Loucy (cell line): ENCODE measurements at regions not wholly inside any gene's neighbourhood (a gene's known extent, or its start where the extent isn't known, plus 50 kb on each side); places are given as distances from the start of the nearest gene placed in this dataset.

Experiments
- EZH2phosphoT487 ChIP-seq: fragments of 200-600 bp; IDR thresholded peaks from 2 replicates; pipeline ENCODE4 v1.6.1; 2018; ENCODE audit warnings: antibody characterized with exemption, mild to moderate bottlenecking, moderate library complexity, borderline replicate concordance
- TF ChIP-seq, protein P1 (sequence below): fragments of 200-600 bp; sonication (generic); conservative IDR thresholded peaks from 2 replicates; pipeline ENCODE4 v1.5.1; 2014; ENCODE audit warnings: mild to moderate bottlenecking, antibody characterized with exemption, low read length

GRCh38 chr11:97739932-97740800 lies 1280.6 kb upstream of the CNTN5 start:
- TF ChIP-seq, protein P1, sequence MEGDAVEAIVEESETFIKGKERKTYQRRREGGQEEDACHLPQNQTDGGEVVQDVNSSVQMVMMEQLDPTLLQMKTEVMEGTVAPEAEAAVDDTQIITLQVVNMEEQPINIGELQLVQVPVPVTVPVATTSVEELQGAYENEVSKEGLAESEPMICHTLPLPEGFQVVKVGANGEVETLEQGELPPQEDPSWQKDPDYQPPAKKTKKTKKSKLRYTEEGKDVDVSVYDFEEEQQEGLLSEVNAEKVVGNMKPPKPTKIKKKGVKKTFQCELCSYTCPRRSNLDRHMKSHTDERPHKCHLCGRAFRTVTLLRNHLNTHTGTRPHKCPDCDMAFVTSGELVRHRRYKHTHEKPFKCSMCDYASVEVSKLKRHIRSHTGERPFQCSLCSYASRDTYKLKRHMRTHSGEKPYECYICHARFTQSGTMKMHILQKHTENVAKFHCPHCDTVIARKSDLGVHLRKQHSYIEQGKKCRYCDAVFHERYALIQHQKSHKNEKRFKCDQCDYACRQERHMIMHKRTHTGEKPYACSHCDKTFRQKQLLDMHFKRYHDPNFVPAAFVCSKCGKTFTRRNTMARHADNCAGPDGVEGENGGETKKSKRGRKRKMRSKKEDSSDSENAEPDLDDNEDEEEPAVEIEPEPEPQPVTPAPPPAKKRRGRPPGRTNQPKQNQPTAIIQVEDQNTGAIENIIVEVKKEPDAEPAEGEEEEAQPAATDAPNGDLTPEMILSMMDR = no peak
- no peak for TF ChIP-seq EZH2phosphoT487
